Lower leg skin (tissue), 4 donors: ENCODE measurements at regions not wholly inside any gene's neighbourhood (a gene's known extent, or its start where the extent isn't known, plus 50 kb on each side); places are given as distances from the start of the nearest gene placed in this dataset.

ENCODE experiments used
- DNase-seq, 2 donors: peaks; one replicate each; pipeline ENCODE4 v3.0.0-alpha.2; 2019; ENCODE audit warnings: low spot score in 2 of 2
- H3K4me3 ChIP-seq: fragments of 200-600 bp; sonication (generic); 2 replicates; pipeline ENCODE4 v1.5.1; 2017; ENCODE audit warnings: mild to moderate bottlenecking, low read depth; ENCODE audit not compliant: poor library complexity, severe bottlenecking
- POLR2A ChIP-seq, 2 donors: fragments of 450-650 bp; IDR thresholded peaks; one replicate each; pipeline ENCODE4 v1.6.1; 2016 to 2017; ENCODE audit warnings: antibody characterized with exemption in 2 of 2, mild to moderate bottlenecking in 1 of 2, moderate library complexity in 1 of 2
- WGBS, 2 donors: methylation state at CpG; one replicate each; pipeline ENCODE4 v1.1.5; 2018; 5-methylcytosine and 5-hydroxymethylcytosine counted together
- intact Hi-C: fragments of 100-400 bp; cut with DNase I; formaldehyde crosslinking; loops from one replicate; pipeline ENCODE4 v1.15.0; 2023; ENCODE audit warnings: low total_unique reads
- TF ChIP-seq, protein P1 (sequence below), 3 donors: fragments of 450-650 bp; IDR thresholded peaks; one replicate each; pipeline ENCODE4 v1.5.1; 2016; ENCODE audit warnings: antibody characterized with exemption in 3 of 3, mild to moderate bottlenecking in 3 of 3, moderate library complexity in 2 of 3

DNA sequence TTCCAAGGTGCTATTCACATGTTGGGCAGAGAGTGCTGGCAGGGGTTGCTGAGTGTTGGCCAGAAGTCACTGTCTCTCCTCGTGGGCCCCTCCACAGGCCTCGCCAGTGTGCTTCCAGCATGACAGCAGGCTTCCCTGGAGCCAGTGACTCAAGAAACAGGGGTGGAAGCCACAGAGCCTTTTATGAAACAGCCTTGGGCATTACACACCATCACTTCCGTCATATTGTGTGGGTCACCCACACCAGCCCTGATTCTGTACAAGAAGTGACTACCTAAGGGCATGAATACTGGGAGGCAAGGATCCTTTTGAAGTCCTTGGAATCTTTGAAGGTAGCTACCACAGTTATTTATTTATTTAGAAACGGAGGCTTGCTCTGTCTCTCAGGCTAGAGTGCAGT lies 177.6 kb upstream of the UBE3A start:
- H3K4me3 ChIP-seq: no peak overlapping the region
- WGBS, 2 donors: 43 to 67% methylated on average over 4 of the region's 4 CpGs
- intact Hi-C loops: no loop called here
- no peak for DNase-seq
- TF ChIP-seq, protein P1, sequence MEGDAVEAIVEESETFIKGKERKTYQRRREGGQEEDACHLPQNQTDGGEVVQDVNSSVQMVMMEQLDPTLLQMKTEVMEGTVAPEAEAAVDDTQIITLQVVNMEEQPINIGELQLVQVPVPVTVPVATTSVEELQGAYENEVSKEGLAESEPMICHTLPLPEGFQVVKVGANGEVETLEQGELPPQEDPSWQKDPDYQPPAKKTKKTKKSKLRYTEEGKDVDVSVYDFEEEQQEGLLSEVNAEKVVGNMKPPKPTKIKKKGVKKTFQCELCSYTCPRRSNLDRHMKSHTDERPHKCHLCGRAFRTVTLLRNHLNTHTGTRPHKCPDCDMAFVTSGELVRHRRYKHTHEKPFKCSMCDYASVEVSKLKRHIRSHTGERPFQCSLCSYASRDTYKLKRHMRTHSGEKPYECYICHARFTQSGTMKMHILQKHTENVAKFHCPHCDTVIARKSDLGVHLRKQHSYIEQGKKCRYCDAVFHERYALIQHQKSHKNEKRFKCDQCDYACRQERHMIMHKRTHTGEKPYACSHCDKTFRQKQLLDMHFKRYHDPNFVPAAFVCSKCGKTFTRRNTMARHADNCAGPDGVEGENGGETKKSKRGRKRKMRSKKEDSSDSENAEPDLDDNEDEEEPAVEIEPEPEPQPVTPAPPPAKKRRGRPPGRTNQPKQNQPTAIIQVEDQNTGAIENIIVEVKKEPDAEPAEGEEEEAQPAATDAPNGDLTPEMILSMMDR (IDR thresholded peaks at IDR 0.05): no peak
- TF ChIP-seq POLR2A (IDR thresholded peaks at IDR 0.05): no peak

DNA sequence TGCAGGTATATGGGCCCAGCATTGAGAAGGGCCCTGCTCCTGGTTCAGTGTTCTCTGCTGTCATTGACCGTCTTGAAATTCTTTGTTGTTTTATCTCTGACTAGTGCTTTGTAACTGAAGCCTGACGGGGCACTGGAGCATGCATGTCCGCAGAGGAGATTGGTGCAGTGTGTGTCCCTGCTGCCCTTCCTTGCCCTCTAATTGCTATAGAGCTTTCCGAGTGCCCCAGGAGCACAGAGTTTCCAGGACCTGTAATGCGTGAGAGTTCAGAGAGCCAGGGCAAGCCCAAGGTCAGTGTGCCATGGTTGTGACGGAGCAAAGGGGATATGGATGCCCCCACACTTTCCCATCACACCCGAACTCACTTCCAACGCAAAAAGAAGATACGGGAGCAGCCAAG lies 174.3 kb upstream of the UBE3A start:
- WGBS, 2 donors: 84 to 88% methylated on average over 9 of the region's 9 CpGs
- no peak for TF ChIP-seq POLR2A (IDR thresholded peaks at IDR 0.05)
- TF ChIP-seq, protein P1 (IDR thresholded peaks at IDR 0.05): no peak
- H3K4me3 ChIP-seq: no peak overlapping the region
- no peak for DNase-seq
- intact Hi-C loops: no loop called here

DNA sequence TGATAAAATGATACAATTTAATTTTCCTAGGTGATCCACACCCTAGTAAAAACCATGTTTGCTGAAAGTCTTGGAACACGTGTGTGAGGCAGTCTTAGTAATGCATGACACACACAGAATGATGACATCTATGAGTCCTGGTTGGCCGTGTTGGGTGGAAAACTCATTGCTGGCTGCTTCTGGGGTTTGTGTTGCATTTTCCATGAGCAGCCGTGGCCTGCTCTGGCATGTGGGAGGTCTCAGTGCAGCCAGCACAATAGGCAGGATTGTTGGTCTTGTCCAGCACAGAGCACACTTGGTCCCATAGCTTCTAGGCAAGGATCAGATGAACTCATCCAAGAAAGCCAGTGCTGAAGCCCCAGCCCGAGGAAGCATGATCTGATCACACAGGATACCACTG lies 172.8 kb upstream of the UBE3A start:
- TF ChIP-seq, protein P1 (IDR thresholded peaks at IDR 0.05): no peak
- no peak for TF ChIP-seq POLR2A (IDR thresholded peaks at IDR 0.05)
- peak in 1 of 2 donors; percentile 42 for DNase-seq
- H3K4me3 ChIP-seq: no peak overlapping the region
- intact Hi-C loops: no loop called here
- 53 to 60% methylated on average over 4 of the region's 4 CpGs for WGBS, 2 donors

DNA sequence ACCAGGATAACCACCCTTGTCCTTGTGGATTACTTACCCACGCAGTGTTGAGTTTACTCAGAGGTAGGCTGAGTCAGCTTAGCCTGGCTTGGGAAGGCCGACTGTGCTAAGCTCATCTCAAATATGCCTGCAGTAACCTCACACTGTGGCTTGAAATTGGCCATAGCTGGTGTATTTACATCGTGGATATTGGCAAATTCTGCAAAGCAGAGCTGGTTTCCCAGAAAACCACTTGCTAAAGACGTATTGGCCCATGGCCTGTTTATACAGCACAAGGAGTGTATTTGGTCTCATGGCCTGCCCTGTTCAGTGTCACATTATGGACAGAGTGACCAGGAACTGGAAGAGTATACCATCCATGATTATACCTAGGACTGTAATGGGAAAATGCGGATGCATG lies 170.5 kb upstream of the UBE3A start:
- no peak for DNase-seq
- H3K4me3 ChIP-seq: no peak overlapping the region
- intact Hi-C loops: no loop called here
- TF ChIP-seq, protein P1 (IDR thresholded peaks at IDR 0.05): no peak
- no peak for TF ChIP-seq POLR2A (IDR thresholded peaks at IDR 0.05)
- 85 to 86% methylated on average over 5 of the region's 5 CpGs for WGBS, 2 donors

DNA sequence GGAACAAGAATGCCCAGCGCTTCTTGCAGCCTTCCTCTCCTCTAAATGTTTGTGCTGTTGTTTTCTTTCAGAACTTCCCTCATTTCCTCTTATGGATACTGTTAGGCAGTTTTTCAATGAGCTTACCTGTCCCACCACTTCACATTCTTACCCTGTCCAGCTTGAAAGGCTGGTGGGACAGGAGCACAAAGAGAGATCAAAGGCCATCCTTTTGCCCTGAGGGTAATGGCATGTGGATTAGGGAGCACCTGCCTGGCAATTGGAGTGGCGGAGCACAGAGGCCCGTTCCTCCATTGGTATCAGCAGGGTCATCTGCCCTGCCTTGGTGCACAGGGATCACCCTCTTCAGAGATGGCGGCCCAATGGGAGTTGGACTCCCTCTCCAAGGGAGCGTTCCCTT lies 170.1 kb upstream of the UBE3A start:
- TF ChIP-seq POLR2A (IDR thresholded peaks at IDR 0.05): no peak
- TF ChIP-seq, protein P1 (IDR thresholded peaks at IDR 0.05): no peak
- intact Hi-C loops: no loop called here
- WGBS, 2 donors: 79% methylated on average over 5 of the region's 5 CpGs
- DNase-seq: no peak
- H3K4me3 ChIP-seq: no peak overlapping the region

DNA sequence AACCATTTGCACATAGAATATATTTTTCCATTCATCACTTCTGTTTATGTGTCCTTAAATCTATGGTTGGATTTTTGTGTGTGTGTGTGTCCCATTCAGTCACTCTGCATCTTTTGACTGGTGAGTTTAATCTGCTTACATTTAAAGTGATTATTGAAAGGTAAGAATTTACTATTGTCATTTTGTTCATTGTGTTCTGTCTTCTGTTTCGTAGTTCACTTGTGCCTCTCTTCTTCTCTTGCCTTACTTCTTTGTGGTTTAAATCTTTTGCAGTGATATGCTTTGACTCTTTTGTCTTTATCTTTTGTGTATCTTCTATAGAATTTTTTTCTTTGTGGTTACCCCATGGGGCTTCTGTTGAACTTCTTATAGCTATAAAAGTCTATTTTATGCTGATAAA lies 166.3 kb upstream of the UBE3A start:
- DNase-seq: no peak
- intact Hi-C loops: no loop called here
- H3K4me3 ChIP-seq: no peak overlapping the region
- TF ChIP-seq POLR2A (IDR thresholded peaks at IDR 0.05): no peak
- 79 to 89% methylated on average over 1 of the region's 1 CpG for WGBS, 2 donors
